ENCODE measurements at regions not wholly inside any gene's neighbourhood (a gene's known extent, or its start where the extent isn't known, plus 50 kb on each side); places are given as distances from the start of the nearest gene placed in this dataset.

DNA sequence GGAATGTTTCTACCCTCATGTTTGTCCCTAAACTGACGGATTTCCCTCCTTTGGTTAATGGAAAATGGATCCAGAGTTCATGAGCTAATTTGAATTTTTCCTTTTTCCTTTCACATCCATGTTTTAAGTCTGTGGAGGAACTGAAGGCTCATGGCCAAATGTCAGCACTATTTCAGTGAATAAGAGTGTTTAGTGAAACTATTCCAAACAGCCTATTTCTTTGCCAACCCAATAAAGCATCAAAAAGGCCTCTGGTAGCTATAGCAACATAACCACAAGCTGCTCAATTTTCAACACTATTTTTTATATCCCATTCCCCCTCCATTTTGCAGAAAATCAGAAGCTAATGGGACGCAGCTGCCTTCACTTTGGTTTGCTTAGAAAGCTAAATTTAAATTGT is 1454.1 kb downstream of the GATA3 start:
- Histone ChIP-seq H3K9ac (ENCODE audit: low read depth, low read length) (no peak overlapping the region), H3K27ac (ENCODE audit: low read length) (no peak overlapping the region), H3K4me1 (ENCODE audit: insufficient read depth, low read length) (peaks cover 11% of the 10 kb centered on the region; the same call in 1 of the 2 replicates), H3K4me3 (ENCODE audit: low read length) (no peak overlapping the region), H3K9me3 (ENCODE audit: insufficient read depth, low read depth, low read length) (no peaks in the 10 kb centered on the region), H3K27me3 (ENCODE audit: insufficient read depth, low read length) (no peaks in the 10 kb centered on the region), H3K36me3 (ENCODE audit: insufficient read depth, low read depth, low read length) (no peaks in the 10 kb centered on the region)

GRCh38 chr10:9510626-9511025 is 1456.1 kb downstream of the GATA3 start:
- Histone ChIP-seq H3K9me3 (ENCODE audit: insufficient read depth, low read depth, low read length) (no peaks in the 10 kb centered on the region), H3K36me3 (ENCODE audit: insufficient read depth, low read depth, low read length) (no peaks in the 10 kb centered on the region), H3K4me1 (ENCODE audit: insufficient read depth, low read length) (peaks cover 11% of the 10 kb centered on the region; the same call in 1 of the 2 replicates), H3K9ac (ENCODE audit: low read depth, low read length) (peak overlapping the region; percentile 13; the same call in 1 of the 2 replicates), H3K4me3 (ENCODE audit: low read length) (peak overlapping the region; percentile 37; the same call in 1 of the 2 replicates), H3K27ac (ENCODE audit: low read length) (peak overlapping the region; percentile 25), H3K27me3 (ENCODE audit: insufficient read depth, low read length) (no peaks in the 10 kb centered on the region)

GRCh38 chr10:9515922-9516321 is 1461.4 kb downstream of the GATA3 start:
- H3K36me3 ChIP-seq (ENCODE audit: insufficient read depth, low read depth, low read length), result no peaks in the 10 kb centered on the region
- H3K4me1 ChIP-seq (ENCODE audit: insufficient read depth, low read length), result peaks cover 2% of the 10 kb centered on the region; the same call in 1 of the 2 replicates
- no peak overlapping the region for H3K27ac ChIP-seq (ENCODE audit: low read length)
- no peaks in the 10 kb centered on the region for H3K27me3 ChIP-seq (ENCODE audit: insufficient read depth, low read length)
- peaks cover 4% of the 10 kb centered on the region; the same call in 1 of the 2 replicates for H3K9me3 ChIP-seq (ENCODE audit: insufficient read depth, low read depth, low read length)
- H3K9ac ChIP-seq (ENCODE audit: low read depth, low read length), result no peak overlapping the region
- H3K4me3 ChIP-seq (ENCODE audit: low read length), result no peak overlapping the region

DNA sequence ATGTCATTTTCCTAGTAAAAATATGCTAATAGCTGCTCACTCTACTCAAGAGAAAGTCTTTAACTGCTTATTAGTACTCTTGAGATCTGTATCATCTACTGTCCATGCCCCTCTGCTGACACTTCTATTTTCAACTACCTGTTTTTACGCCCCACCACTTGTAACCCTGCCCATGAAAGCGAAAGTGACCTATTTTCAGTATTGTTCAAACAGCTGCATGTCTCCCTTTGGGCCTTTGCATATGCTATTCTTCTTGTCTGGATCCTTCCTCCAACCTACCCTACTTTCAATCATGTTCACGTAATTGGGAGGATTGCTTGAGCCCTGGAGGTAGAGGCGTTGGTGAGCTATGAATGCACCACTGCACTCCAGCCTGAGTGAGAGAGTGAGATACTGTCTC is 1481.3 kb downstream of the GATA3 start:
- no peak overlapping the region for H3K4me3 ChIP-seq (ENCODE audit: low read length)
- H3K27ac ChIP-seq (ENCODE audit: low read length), result no peak overlapping the region
- no peaks in the 10 kb centered on the region for H3K27me3 ChIP-seq (ENCODE audit: insufficient read depth, low read length)
- H3K9me3 ChIP-seq (ENCODE audit: insufficient read depth, low read depth, low read length), result no peaks in the 10 kb centered on the region
- no peaks in the 10 kb centered on the region for H3K36me3 ChIP-seq (ENCODE audit: insufficient read depth, low read depth, low read length)
- no peak overlapping the region for H3K9ac ChIP-seq (ENCODE audit: low read depth, low read length)
- peaks cover 8% of the 10 kb centered on the region; the same call in 1 of the 2 replicates for H3K4me1 ChIP-seq (ENCODE audit: insufficient read depth, low read length)

DNA sequence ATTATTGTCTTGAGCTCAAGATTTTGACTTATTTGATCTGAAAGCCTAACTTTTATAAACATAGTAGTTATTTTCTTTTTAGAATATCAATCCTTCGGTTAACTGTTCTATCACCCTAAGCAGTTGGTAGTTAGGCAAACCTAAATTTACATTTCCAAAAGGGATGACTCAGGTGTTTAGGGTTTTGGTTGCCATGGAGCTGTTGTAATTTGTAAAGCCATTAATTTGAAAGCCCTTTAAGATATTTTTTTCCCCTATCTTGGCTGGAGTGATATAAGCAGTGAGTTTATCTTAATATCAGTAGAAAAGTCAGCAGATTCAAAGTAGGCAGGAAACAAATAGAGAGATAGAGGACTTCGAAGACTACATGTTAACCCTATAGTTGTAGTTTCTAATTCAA is 1472.6 kb upstream of the CELF2 start:
- Histone ChIP-seq H3K4me3 (ENCODE audit: low read length) (peak overlapping the region; percentile 44; the same call in 1 of the 2 replicates), H3K9me3 (ENCODE audit: insufficient read depth, low read depth, low read length) (no peaks in the 10 kb centered on the region; the same call in 1 of the 2 replicates), H3K9ac (ENCODE audit: low read depth, low read length) (peak overlapping the region; percentile 56; the same call in 1 of the 2 replicates), H3K36me3 (ENCODE audit: insufficient read depth, low read depth, low read length) (no peaks in the 10 kb centered on the region), H3K27ac (ENCODE audit: low read length) (peak overlapping the region; percentile 40), H3K27me3 (ENCODE audit: insufficient read depth, low read length) (no peaks in the 10 kb centered on the region), H3K4me1 (ENCODE audit: insufficient read depth, low read length) (peaks cover 17% of the 10 kb centered on the region; the same call in 1 of the 2 replicates)

DNA sequence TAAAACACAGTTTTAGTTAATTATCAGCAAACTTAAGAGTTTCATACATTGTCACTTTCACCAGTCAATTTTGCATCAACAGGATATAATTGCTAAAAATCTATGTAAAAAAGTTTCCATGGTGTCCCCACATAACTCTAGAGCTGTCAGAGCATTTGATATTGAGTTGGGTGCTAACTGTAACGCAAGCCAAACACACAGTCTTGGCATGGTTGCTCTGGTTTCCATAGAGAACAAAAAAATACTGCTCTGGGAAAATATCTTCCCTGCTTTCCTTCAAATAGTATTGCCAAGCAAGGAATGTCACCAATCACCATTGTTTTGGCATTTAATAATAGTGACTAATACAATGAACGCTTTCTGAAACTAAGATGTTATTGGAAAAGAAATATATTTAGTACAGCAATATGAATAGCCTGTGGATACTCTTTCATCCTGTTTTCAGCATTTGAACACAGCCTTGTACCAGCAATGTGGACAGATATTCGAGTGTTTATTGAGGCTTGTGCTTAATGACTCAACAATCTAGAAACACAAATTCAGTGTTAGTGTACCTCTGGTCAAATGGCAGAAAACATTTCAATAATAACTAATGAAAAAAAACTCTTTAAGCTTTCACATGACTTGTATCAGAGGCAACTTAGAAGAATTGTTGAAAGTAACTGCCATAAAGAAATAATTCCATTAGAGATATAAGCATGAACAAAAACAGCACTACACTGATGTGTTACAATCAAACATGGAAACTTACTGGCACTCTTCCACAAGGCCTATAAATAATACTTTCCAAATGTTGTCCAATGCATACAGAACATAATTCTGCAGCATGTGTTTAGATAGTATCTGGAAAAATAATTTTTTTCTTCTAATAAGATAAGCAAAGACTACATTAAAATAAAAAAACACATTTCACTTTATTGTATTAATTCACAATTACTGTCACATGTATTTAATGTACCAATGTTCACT is 1469.5 kb upstream of the CELF2 start:
- Histone ChIP-seq H3K9ac (ENCODE audit: low read depth, low read length) (no peak overlapping the region), H3K27ac (ENCODE audit: low read length) (no peak overlapping the region), H3K27me3 (ENCODE audit: insufficient read depth, low read length) (no peaks in the 10 kb centered on the region), H3K4me1 (ENCODE audit: insufficient read depth, low read length) (peaks cover 17% of the 10 kb centered on the region; the same call in 1 of the 2 replicates), H3K36me3 (ENCODE audit: insufficient read depth, low read depth, low read length) (no peaks in the 10 kb centered on the region), H3K9me3 (ENCODE audit: insufficient read depth, low read depth, low read length) (peaks cover 5% of the 10 kb centered on the region; the same call in 1 of the 2 replicates), H3K4me3 (ENCODE audit: low read length) (no peak overlapping the region)

DNA sequence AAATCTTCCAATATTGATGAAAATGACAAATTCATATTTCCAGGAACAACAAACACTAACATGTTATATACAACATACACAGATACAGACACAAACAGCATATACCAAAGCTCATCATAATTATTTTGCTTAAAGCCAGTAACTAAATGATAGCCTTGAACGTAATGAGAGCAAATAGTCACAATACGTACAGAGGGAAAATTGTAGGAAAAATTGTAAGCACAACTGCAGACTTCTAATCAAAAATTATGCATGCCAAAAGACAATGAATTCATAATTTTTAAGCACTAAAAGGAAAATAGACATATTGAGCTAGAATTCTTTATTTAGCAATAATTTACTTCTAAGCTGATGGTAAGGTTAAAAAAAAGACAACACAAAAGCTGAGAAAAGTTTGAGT is 1466.9 kb upstream of the CELF2 start:
- Histone ChIP-seq H3K27me3 (ENCODE audit: insufficient read depth, low read length) (no peaks in the 10 kb centered on the region), H3K9me3 (ENCODE audit: insufficient read depth, low read depth, low read length) (peaks cover 5% of the 10 kb centered on the region; the same call in 1 of the 2 replicates), H3K36me3 (ENCODE audit: insufficient read depth, low read depth, low read length) (no peaks in the 10 kb centered on the region), H3K4me1 (ENCODE audit: insufficient read depth, low read length) (peaks cover 5% of the 10 kb centered on the region; the same call in 1 of the 2 replicates), H3K4me3 (ENCODE audit: low read length) (no peak overlapping the region), H3K27ac (ENCODE audit: low read length) (no peak overlapping the region), H3K9ac (ENCODE audit: low read depth, low read length) (no peak overlapping the region)

GRCh38 chr10:9554321-9554720 is 1463.4 kb upstream of the CELF2 start:
- Histone ChIP-seq H3K4me3 (ENCODE audit: low read length) (no peak overlapping the region), H3K4me1 (ENCODE audit: insufficient read depth, low read length) (no peaks in the 10 kb centered on the region; the same call in 1 of the 2 replicates), H3K27ac (ENCODE audit: low read length) (no peak overlapping the region), H3K36me3 (ENCODE audit: insufficient read depth, low read depth, low read length) (no peaks in the 10 kb centered on the region), H3K9me3 (ENCODE audit: insufficient read depth, low read depth, low read length) (peaks cover 5% of the 10 kb centered on the region; the same call in 1 of the 2 replicates), H3K27me3 (ENCODE audit: insufficient read depth, low read length) (no peaks in the 10 kb centered on the region), H3K9ac (ENCODE audit: low read depth, low read length) (no peak overlapping the region)

GRCh38 chr10:9560976-9561375 is 1456.7 kb upstream of the CELF2 start:
- H3K27me3 ChIP-seq (ENCODE audit: insufficient read depth, low read length), result no peaks in the 10 kb centered on the region
- no peak overlapping the region for H3K27ac ChIP-seq (ENCODE audit: low read length)
- H3K4me3 ChIP-seq (ENCODE audit: low read length), result no peak overlapping the region
- no peaks in the 10 kb centered on the region for H3K9me3 ChIP-seq (ENCODE audit: insufficient read depth, low read depth, low read length)
- no peaks in the 10 kb centered on the region for H3K36me3 ChIP-seq (ENCODE audit: insufficient read depth, low read depth, low read length)
- peaks cover 9% of the 10 kb centered on the region; the same call in 1 of the 2 replicates for H3K4me1 ChIP-seq (ENCODE audit: insufficient read depth, low read length)
- no peak overlapping the region for H3K9ac ChIP-seq (ENCODE audit: low read depth, low read length)

GRCh38 chr10:9561821-9562505 is 1455.7 kb upstream of the CELF2 start:
- Histone ChIP-seq H3K27ac (ENCODE audit: low read length) (no peak overlapping the region), H3K9me3 (ENCODE audit: insufficient read depth, low read depth, low read length) (no peaks in the 10 kb centered on the region), H3K9ac (ENCODE audit: low read depth, low read length) (no peak overlapping the region), H3K27me3 (ENCODE audit: insufficient read depth, low read length) (no peaks in the 10 kb centered on the region), H3K4me3 (ENCODE audit: low read length) (no peak overlapping the region), H3K36me3 (ENCODE audit: insufficient read depth, low read depth, low read length) (no peaks in the 10 kb centered on the region), H3K4me1 (ENCODE audit: insufficient read depth, low read length) (peaks cover 9% of the 10 kb centered on the region; the same call in 1 of the 2 replicates)

DNA sequence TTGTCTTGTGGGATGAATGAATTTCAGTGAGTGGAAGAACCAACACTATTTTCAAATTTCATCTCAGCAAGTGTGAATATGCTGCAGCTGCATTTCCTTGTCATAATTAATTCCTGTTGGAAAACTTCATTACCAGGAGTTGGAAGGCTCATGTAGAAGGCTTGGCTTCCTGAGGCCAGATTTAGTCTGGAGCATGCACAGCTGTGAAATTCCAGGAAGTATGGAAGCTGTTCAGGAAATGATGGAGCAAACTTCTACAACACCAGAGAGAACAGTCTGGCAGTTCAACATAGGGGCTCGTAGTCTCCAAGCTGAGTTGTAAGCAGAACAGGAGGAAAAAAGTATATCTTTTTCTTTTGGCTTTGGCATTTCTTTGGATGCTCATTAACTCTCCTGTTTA is 1439.9 kb upstream of the CELF2 start:
- H3K36me3 ChIP-seq (ENCODE audit: insufficient read depth, low read depth, low read length), result no peaks in the 10 kb centered on the region
- H3K4me3 ChIP-seq (ENCODE audit: low read length), result no peak overlapping the region
- H3K27ac ChIP-seq (ENCODE audit: low read length), result no peak overlapping the region
- H3K27me3 ChIP-seq (ENCODE audit: insufficient read depth, low read length), result no peaks in the 10 kb centered on the region
- H3K4me1 ChIP-seq (ENCODE audit: insufficient read depth, low read length), result no peaks in the 10 kb centered on the region
- no peak overlapping the region for H3K9ac ChIP-seq (ENCODE audit: low read depth, low read length)
- H3K9me3 ChIP-seq (ENCODE audit: insufficient read depth, low read depth, low read length), result no peaks in the 10 kb centered on the region
